A549 (cell line): ENCODE measurements at regions not wholly inside any gene's neighbourhood (a gene's known extent, or its start where the extent isn't known, plus 50 kb on each side); places are given as distances from the start of the nearest gene placed in this dataset.

Experiments
- ATAC-seq, 2 experiments: fragments of 200-7000 bp in 1 of 2; fragments of >200 bp in 1 of 2; cut with Nextera tagmentation in 1 of 2; cut with Tn5 transposase in 1 of 2; 3 replicates each; pipeline versions ENCODE4 v1.8.0 to v1.9.1; 2018 to 2020; ENCODE audit warnings: mild to moderate bottlenecking in 1 of 2, moderate library complexity in 1 of 2
- CTCF ChIA-PET: fragments of 300-600 bp; sonication (Branson Sonifier 250); formaldehyde crosslinking; extraction: SDS; loops from one replicate; lab custom pipeline; 2021; ENCODE audit warnings: antibody characterized with exemption, inconsistent platforms; lab: Yijun Ruan, JAX
- POLR2A ChIA-PET: fragments of 350-600 bp; formaldehyde crosslinking; extraction: SDS; loops from one replicate; lab custom pipeline; 2021; ENCODE audit warnings: antibody characterized with exemption, inconsistent platforms; lab: Yijun Ruan, JAX
- DNase-seq, 2 experiments: peaks; one replicate each; pipeline versions ENCODE4 v3.0.0 to v3.0.0-alpha.2; 2011 to 2016; ENCODE audit warnings: low read depth in 1 of 2, low spot score in 1 of 2
- FAIRE-seq: peaks from 2 replicates; lab custom pipeline; 2011; peaks lifted over from hg19 to GRCh38; lab: Jason Lieb, UNC
- H3K27ac ChIP-seq, 2 experiments: fragments of >200 bp; sonication (Bioruptor Twin); formaldehyde crosslinking; 3 replicates each; pipeline ENCODE4 v1.5.1; 2016 to 2017
- H3K4me1 ChIP-seq: fragments of >200 bp; sonication (Bioruptor Twin); formaldehyde crosslinking; 3 replicates; pipeline ENCODE4 v1.6.1; 2016
- H3K4me2 ChIP-seq: fragments of >200 bp; sonication (Bioruptor Twin); formaldehyde crosslinking; 3 replicates; pipeline ENCODE4 v1.6.1; 2016
- H3K4me3 ChIP-seq: fragments of >200 bp; sonication (Bioruptor Twin); formaldehyde crosslinking; 3 replicates; pipeline ENCODE4 v1.5.1; 2016
- H3K9me3 ChIP-seq: fragments of >200 bp; sonication (Bioruptor Twin); formaldehyde crosslinking; 3 replicates; pipeline ENCODE4 v1.6.1; 2016
- BCL3 ChIP-seq: fragments of >200 bp; sonication (Bioruptor Twin); formaldehyde crosslinking; IDR thresholded peaks from 3 replicates; pipeline ENCODE4 v1.6.1; 2016
- CBX8 ChIP-seq: fragments of 200-600 bp; sonication (generic); IDR thresholded peaks from 2 replicates; pipeline ENCODE4 v1.6.1; 2016
- CHD2 ChIP-seq: fragments of 150-350 bp; IDR thresholded peaks from 2 replicates; pipeline ENCODE4 v1.6.1; 2014; ENCODE audit warnings: low read length; ENCODE audit not compliant: partially characterized antibody
- CHD4 ChIP-seq: fragments of 200-600 bp; sonication (generic); IDR thresholded peaks from 2 replicates; pipeline ENCODE4 v1.6.1; 2016; ENCODE audit warnings: antibody characterized with exemption, mild to moderate bottlenecking, borderline replicate concordance
- CTCF ChIP-seq: fragments of >200 bp; sonication (Bioruptor Twin); formaldehyde crosslinking; IDR thresholded peaks from 3 replicates; pipeline ENCODE4 v1.5.1; 2016
- FOSB ChIP-seq: fragments of 250-450 bp; sonication (Bioruptor Pico); IDR thresholded peaks from 2 replicates; pipeline ENCODE4 v1.5.0; 2020; ENCODE audit warnings: mild to moderate bottlenecking, moderate library complexity
- FOSL2 ChIP-seq, 2 experiments: fragments of 450-650 bp in 1 of 2; fragments of >200 bp in 1 of 2; sonication (Bioruptor Twin) in 1 of 2; formaldehyde crosslinking; IDR thresholded peaks; 2 replicates each; pipeline versions ENCODE4 v1.5.0 to v1.6.1; 2016 to 2020; ENCODE audit warnings: mild to moderate bottlenecking in 1 of 2, moderate library complexity in 1 of 2
- FOXS1 ChIP-seq: fragments of 250-450 bp; sonication (Bioruptor Pico); IDR thresholded peaks from 2 replicates; pipeline ENCODE4 v1.5.0; 2020; ENCODE audit warnings: mild to moderate bottlenecking, moderate library complexity
- HDAC2 ChIP-seq: fragments of 200-600 bp; sonication (generic); IDR thresholded peaks from 2 replicates; pipeline ENCODE4 v1.6.1; 2016
- HOXA7 ChIP-seq: fragments of 250-450 bp; sonication (Bioruptor Pico); IDR thresholded peaks from 2 replicates; pipeline ENCODE4 v1.5.0; 2020; ENCODE audit warnings: mild to moderate bottlenecking, moderate library complexity
- JUNB ChIP-seq: fragments of >200 bp; sonication (Bioruptor Twin); formaldehyde crosslinking; IDR thresholded peaks from 2 replicates; pipeline ENCODE4 v1.6.1; 2016
- KDM5A ChIP-seq: fragments of 200-600 bp; sonication (generic); IDR thresholded peaks from 2 replicates; pipeline ENCODE4 v1.6.1; 2016; ENCODE audit warnings: antibody characterized with exemption, mild to moderate bottlenecking
- MAFK ChIP-seq: fragments of 450-650 bp; IDR thresholded peaks from 2 replicates; pipeline ENCODE4 v1.6.1; 2014; ENCODE audit not compliant: partially characterized antibody
- NFE2L2 ChIP-seq: fragments of 150-350 bp; conservative IDR thresholded peaks from 2 replicates; pipeline ENCODE4 v1.6.1; 2014; ENCODE audit warnings: low read length
- PBX3 ChIP-seq: IDR thresholded peaks from 2 replicates; pipeline ENCODE4 v1.6.1; 2012
- POLR2A ChIP-seq: IDR thresholded peaks from 2 replicates; pipeline ENCODE4 v1.6.1; 2012; ENCODE audit warnings: mild to moderate bottlenecking, low read length
- POLR2AphosphoS2 ChIP-seq: conservative IDR thresholded peaks from 2 replicates; pipeline ENCODE4 v1.6.1; 2012; ENCODE audit warnings: low read length, improper control_type of control experiment, inconsistent platforms
- RAD21 ChIP-seq, 2 experiments: fragments of >200 bp in 1 of 2; sonication (Bioruptor Twin) in 1 of 2; formaldehyde crosslinking in 1 of 2; IDR thresholded peaks in 1 of 2; conservative IDR thresholded peaks in 1 of 2; 2 replicates in 1 of 2; 3 replicates in 1 of 2; pipeline ENCODE4 v1.6.1; 2012 to 2018; ENCODE audit warnings: inconsistent platforms in 1 of 2
- SMC3 ChIP-seq: fragments of >200 bp; sonication (Bioruptor Twin); formaldehyde crosslinking; IDR thresholded peaks from 3 replicates; pipeline ENCODE4 v1.6.1; 2018; ENCODE audit warnings: inconsistent platforms
- TP53 ChIP-seq: fragments of 250-450 bp; sonication (Bioruptor Pico); IDR thresholded peaks from 2 replicates; pipeline ENCODE4 v1.5.0; 2021; ENCODE audit warnings: mild to moderate bottlenecking, moderate library complexity
- ZSCAN20 ChIP-seq: fragments of 250-450 bp; sonication (Bioruptor Pico); IDR thresholded peaks from 2 replicates; pipeline ENCODE4 v1.8.0; 2022; ENCODE audit warnings: mild to moderate bottlenecking, moderate library complexity
- WGBS: methylation state at CpG from one replicate; pipeline ENCODE4 v1.1.6; 2017; ENCODE audit errors: missing lambda C conversion rate; 5-methylcytosine and 5-hydroxymethylcytosine counted together

GRCh38 chr1:224061436-224061835 lies 52.5 kb upstream of the FBXO28 start:
- Histone ChIP-seq H3K27ac (no peak overlapping the region), H3K4me1 (0 out of 3 replicates have a peak, but pooled peaks cover 4% of the 10 kb centered on the region), H3K4me3 (no peak overlapping the region), H3K4me2 (no peak overlapping the region), H3K9me3 (no peaks in the 10 kb centered on the region)
- POLR2A ChIA-PET = no interaction called here
- DNase-seq (no peak), FAIRE-seq (no peak), ATAC-seq (no peak)
- CTCF ChIA-PET = interaction anchor here (1.3 to 1.9 kb wide), 2 partner anchors 10 to 14 kb away, joined by 5 to 7 read pairs; no protein-coding TSS in a partner anchor
- TF ChIP-seq RAD21 (conservative IDR thresholded peaks at IDR 0.05 in 1 of 2, IDR thresholded peaks at IDR 0.05 in 1 of 2) = no peak
- TF ChIP-seq ZSCAN20 (CRISPR knock-in tag) = no peak
- no peak for TF ChIP-seq KDM5A
- TF ChIP-seq HOXA7 = no peak
- no peak for TF ChIP-seq POLR2AphosphoS2
- no peak for TF ChIP-seq CHD4
- no peak for TF ChIP-seq TP53
- no peak for TF ChIP-seq SMC3
- TF ChIP-seq JUNB = no peak
- 55% methylated on average over 2 of the region's 2 CpGs for WGBS

GRCh38 chr1:224059897-224060427 lies 53.9 kb upstream of the FBXO28 start:
- no peaks in the 10 kb centered on the region for H3K4me1 ChIP-seq
- ChIA-PET POLR2A (no interaction called here), CTCF (interaction anchor here (0.7 to 1.0 kb wide), 2 partner anchors 9 to 10 kb away, joined by 3 read pairs; no protein-coding TSS in a partner anchor)
- no peak overlapping the region for H3K4me2 ChIP-seq
- no peak for DNase-seq
- no peak overlapping the region for H3K27ac ChIP-seq
- no peaks in the 10 kb centered on the region for H3K9me3 ChIP-seq
- FAIRE-seq = no peak
- no peak for TF ChIP-seq FOXS1 (CRISPR knock-in tag)
- TF ChIP-seq NFE2L2 = no peak
- no peak for TF ChIP-seq MAFK
- TF ChIP-seq CHD2 = no peak
- TF ChIP-seq FOSB = no peak
- no peak for TF ChIP-seq PBX3
- H3K4me3 ChIP-seq = no peak overlapping the region
- 66% methylated on average over 6 of the region's 6 CpGs for WGBS
- ATAC-seq = no peak

- CTCF ChIA-PET = no interaction called here
These were observed 55.6 kb upstream of the FBXO28 start for GRCh38 chr1:224058303-224058702.

More at GRCh38 chr1:224058303-224058702, 55.6 kb upstream of the FBXO28 start:
- no peak for DNase-seq
- POLR2A ChIA-PET = no interaction called here
- no peak for TF ChIP-seq CTCF
- TF ChIP-seq CBX8 = no peak
- TF ChIP-seq POLR2A = no peak
- TF ChIP-seq HDAC2 = no peak
- no peak for TF ChIP-seq BCL3
- TF ChIP-seq FOSL2 (IDR thresholded peaks at IDR 0.05) = no peak
- TF ChIP-seq FOSL2 (CRISPR knock-in tag; IDR thresholded peaks at IDR 0.05) = no peak
- no peak for TF ChIP-seq CHD4
- no peak; a peak in 2 of 6 replicates for ATAC-seq
- no peaks in the 10 kb centered on the region for H3K4me1 ChIP-seq
- H3K4me3 ChIP-seq = no peak overlapping the region
- 53% methylated on average over 5 of the region's 5 CpGs for WGBS
- no peaks in the 10 kb centered on the region for H3K9me3 ChIP-seq
- no peak overlapping the region for H3K4me2 ChIP-seq
- H3K27ac ChIP-seq = no peak overlapping the region; a peak in 1 of 6 replicates
- no peak for FAIRE-seq
